SK-MEL-5 (cell line): ENCODE measurements at regions not wholly inside any gene's neighbourhood (a gene's known extent, or its start where the extent isn't known, plus 50 kb on each side); places are given as distances from the start of the nearest gene placed in this dataset.

Source experiments
- DNase-seq: peaks from one replicate; pipeline ENCODE4 v3.0.0-alpha.2; 2016; ENCODE audit warnings: low read depth, low spot score
- in situ Hi-C: cut with HindIII; loops from 2 replicates; pipeline ENCODE4 v1.10.0; 2016; ENCODE audit warnings: low sequenced_read_pairs, high pct_unique_total_duplicates, low pct_unique_long_range_greater_than_20kb

- in situ Hi-C loops, result no loop called here
These were observed 125.3 kb downstream of the SIPA1L2 start for GRCh38 chr1:232504651-232505050.

GRCh38 chr1:232503497-232503896 lies 126.4 kb downstream of the SIPA1L2 start:
- DNase-seq, result no peak
- in situ Hi-C loops, result no loop called here

More at GRCh38 chr1:232504651-232505050, 125.3 kb downstream of the SIPA1L2 start:
- no peak for DNase-seq

- in situ Hi-C loops, result no loop called here
- DNase-seq, result no peak
These were observed 128.1 kb downstream of the SIPA1L2 start for GRCh38 chr1:232501854-232502253.

- in situ Hi-C loops, result no loop called here
- no peak for DNase-seq
These were observed 130.7 kb downstream of the SIPA1L2 start for GRCh38 chr1:232499188-232499587.

- DNase-seq, result no peak
- in situ Hi-C loops, result no loop called here
These were observed 136.1 kb downstream of the SIPA1L2 start for GRCh38 chr1:232493869-232494268.

- no peak for DNase-seq
- in situ Hi-C loops, result no loop called here
These were observed 140.7 kb downstream of the SIPA1L2 start for GRCh38 chr1:232489256-232489655.

GRCh38 chr1:232487236-232487635 lies 142.7 kb downstream of the SIPA1L2 start:
- in situ Hi-C loops, result no loop called here
- DNase-seq, result no peak

GRCh38 chr1:232486454-232487207 lies 143.3 kb downstream of the SIPA1L2 start:
- no peak for DNase-seq
- in situ Hi-C loops, result no loop called here

- DNase-seq, result no peak
- in situ Hi-C loops, result no loop called here
These were observed 143.9 kb downstream of the SIPA1L2 start for GRCh38 chr1:232486006-232486405.

GRCh38 chr1:232484856-232485255 lies 145.1 kb downstream of the SIPA1L2 start:
- in situ Hi-C loops, result no loop called here
- no peak for DNase-seq

- in situ Hi-C loops, result no loop called here
- no peak for DNase-seq
These were observed 146.1 kb downstream of the SIPA1L2 start for GRCh38 chr1:232483826-232484225.

- DNase-seq, result no peak
- in situ Hi-C loops, result no loop called here
These were observed 148.8 kb downstream of the SIPA1L2 start for GRCh38 chr1:232481091-232481490.

GRCh38 chr1:232477728-232478127 lies 152.2 kb downstream of the SIPA1L2 start:
- in situ Hi-C loops, result no loop called here
- DNase-seq, result no peak

GRCh38 chr1:232476538-232476950 lies 153.4 kb downstream of the SIPA1L2 start:
- in situ Hi-C loops, result no loop called here
- no peak for DNase-seq

- in situ Hi-C loops, result no loop called here
- DNase-seq, result no peak
These were observed 155.1 kb downstream of the SIPA1L2 start for GRCh38 chr1:232474826-232475225.

- in situ Hi-C loops, result no loop called here
- DNase-seq, result no peak
These were observed 156.0 kb downstream of the SIPA1L2 start for GRCh38 chr1:232473900-232474299.

GRCh38 chr1:232473324-232473723 lies 156.6 kb downstream of the SIPA1L2 start:
- in situ Hi-C loops, result no loop called here
- DNase-seq, result no peak

- in situ Hi-C loops, result no loop called here
- DNase-seq, result no peak
These were observed 157.4 kb downstream of the SIPA1L2 start for GRCh38 chr1:232472485-232473041.

GRCh38 chr1:232471250-232471649 lies 158.7 kb downstream of the SIPA1L2 start:
- in situ Hi-C loops, result no loop called here
- peak; percentile 52 for DNase-seq
